NOMO-1 (cell line): ENCODE measurements at regions not wholly inside any gene's neighbourhood (a gene's known extent, or its start where the extent isn't known, plus 50 kb on each side); places are given as distances from the start of the nearest gene placed in this dataset.

ENCODE experiments used
- DNase-seq, 2 experiments: peaks; one replicate each; lab custom pipeline; 2025; ENCODE audit not compliant: unreplicated experiment in 2 of 2; lab: John Stamatoyannopoulos, UW

GRCh38 chrX:36913551-36913950 lies 94.6 kb upstream of the FAM47C start:
- DNase-seq: no peak

GRCh38 chrX:36916941-36917340 lies 91.2 kb upstream of the FAM47C start:
- DNase-seq: no peak

- DNase-seq: no peak
Observed at GRCh38 chrX:36927712-36928111, 80.5 kb upstream of the FAM47C start.

- no peak for DNase-seq
Observed at GRCh38 chrX:36930491-36930890, 77.7 kb upstream of the FAM47C start.

GRCh38 chrX:36947214-36947613 lies 61.0 kb upstream of the FAM47C start:
- no peak for DNase-seq

- no peak for DNase-seq
Observed at GRCh38 chrX:36950495-36951253, 57.5 kb upstream of the FAM47C start.

GRCh38 chrX:36957425-36958328 lies 50.5 kb upstream of the FAM47C start:
- no peak for DNase-seq
